ELR (cell line): ENCODE measurements at regions not wholly inside any gene's neighbourhood (a gene's known extent, or its start where the extent isn't known, plus 50 kb on each side); places are given as distances from the start of the nearest gene placed in this dataset.

ENCODE experiments used
- DNase-seq: peaks from one replicate; pipeline ENCODE4 v3.0.0-alpha.2; 2015; ENCODE audit warnings: low read depth

DNA sequence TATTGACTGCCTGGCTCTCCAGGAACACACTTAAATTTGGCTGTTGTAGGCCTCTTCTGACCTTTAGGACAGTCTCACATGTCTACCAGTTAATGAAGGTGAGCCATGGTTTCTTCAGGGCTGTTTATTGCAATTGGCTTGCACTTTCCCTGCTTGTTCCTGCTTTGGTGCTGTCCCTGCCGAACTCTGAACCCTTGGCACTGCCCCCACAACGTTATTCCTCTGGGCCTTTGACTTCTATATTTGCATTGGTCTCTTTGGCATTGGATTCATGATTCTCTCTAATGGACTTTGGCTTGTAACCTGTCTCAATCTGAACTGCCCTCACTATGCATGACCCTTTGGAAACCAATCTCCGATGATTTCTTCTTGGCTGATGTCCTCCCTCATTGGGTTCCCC is 299.4 kb downstream of the UTP18 start:
- DNase-seq, result no peak

DNA sequence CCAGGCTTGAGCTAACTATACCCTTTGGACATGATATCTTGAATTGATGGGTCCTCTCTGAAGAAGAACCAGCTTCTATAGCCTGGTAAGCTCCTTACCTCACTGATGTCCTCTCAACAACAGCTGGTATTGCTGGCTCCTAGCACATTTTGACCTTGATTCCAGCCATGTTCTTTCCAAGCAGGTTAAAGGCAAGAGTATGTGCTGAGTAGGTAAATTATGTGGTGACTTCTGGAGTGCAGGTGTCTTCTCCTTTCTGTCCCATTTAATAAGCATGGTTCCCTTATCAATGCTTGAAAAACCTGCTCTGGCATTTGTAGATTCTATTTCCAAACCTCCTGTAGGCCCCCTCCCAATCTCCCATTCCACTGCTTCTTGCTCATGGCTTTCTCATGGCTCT is 300.1 kb downstream of the UTP18 start:
- DNase-seq, result no peak

DNA sequence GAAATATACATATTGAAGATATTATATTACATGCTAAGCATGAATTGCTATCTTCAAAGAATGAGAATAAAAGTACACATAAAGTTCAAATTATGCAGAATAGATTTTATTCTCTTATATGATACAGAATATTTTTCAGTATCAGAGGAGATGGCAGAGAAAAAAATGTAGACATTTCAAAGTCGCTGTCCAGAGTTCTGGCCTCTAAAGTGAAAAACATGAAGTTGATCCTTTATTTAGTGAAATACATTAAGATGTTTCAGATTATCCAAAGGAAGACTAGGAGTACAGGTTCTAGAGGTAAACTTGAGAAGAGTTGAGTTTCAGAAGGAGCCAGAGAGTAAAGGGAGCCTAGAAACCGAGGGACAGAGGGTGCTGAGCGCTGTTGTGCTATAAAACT is 303.6 kb downstream of the UTP18 start:
- DNase-seq, result no peak

DNA sequence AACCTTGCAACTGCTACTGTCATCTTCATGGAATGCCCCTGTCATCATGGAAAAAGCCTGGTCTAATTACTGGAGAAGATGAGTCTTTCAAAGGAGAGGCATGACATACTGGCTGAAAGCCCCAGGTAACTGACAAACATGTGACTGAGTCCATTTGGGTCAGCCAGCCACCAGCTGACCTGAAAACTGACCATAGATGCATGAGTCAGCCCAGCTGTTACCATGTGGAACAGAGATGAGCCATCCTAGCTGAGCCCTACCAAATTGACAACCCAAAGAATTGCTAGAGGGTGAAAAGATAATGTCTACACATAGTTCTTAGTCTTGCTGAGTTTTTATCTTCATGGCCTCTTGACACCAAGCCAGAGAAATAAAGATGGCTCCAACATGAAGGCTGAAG is 311.8 kb downstream of the UTP18 start:
- no peak for DNase-seq
